Keratinocyte (primary cell): ENCODE measurements at regions not wholly inside any gene's neighbourhood (a gene's known extent, or its start where the extent isn't known, plus 50 kb on each side); places are given as distances from the start of the nearest gene placed in this dataset.

Experiments
- CTCF ChIP-seq, 3 experiments: IDR thresholded peaks in 1 of 3; conservative IDR thresholded peaks in 1 of 3; optimal IDR thresholded peaks in 1 of 3; 2 replicates in 2 of 3; 3 replicates in 1 of 3; pipeline versions ENCODE3 to v1.5.1; 2011; ENCODE audit warnings: low read length in 3 of 3, mild to moderate bottlenecking in 3 of 3, moderate library complexity in 2 of 3, control low read depth in 1 of 3, inconsistent platforms in 1 of 3; ENCODE audit not compliant: insufficient read depth in 2 of 3; ENCODE audit errors: extremely low read depth in 1 of 3
- EZH2 ChIP-seq: IDR thresholded peaks from one replicate; pipeline ENCODE4 v1.6.1; 2012; ENCODE audit warnings: inconsistent platforms, mild to moderate bottlenecking, low read length, moderate library complexity

DNA sequence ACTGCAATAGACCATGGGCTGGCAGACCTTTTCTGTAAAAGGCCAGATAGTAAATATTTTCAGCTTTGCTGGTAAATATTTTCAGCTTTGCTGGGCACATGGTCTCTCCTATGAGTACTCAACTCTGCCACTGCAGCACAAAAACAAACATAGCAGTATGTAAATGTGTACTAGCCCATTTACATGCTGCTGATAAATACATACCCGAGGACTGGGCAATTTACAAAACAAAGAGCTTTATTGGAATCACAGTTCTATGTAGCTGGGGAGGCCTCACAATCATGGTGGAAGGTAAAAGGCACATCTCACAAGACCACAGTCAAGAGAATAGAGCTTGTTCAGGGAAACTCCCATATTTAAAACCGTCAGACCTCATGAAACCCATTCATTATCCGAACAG is 793.0 kb downstream of the EDEM1 start:
- TF ChIP-seq CTCF (optimal IDR thresholded peaks at IDR 0.05 in 1 of 3, IDR thresholded peaks at IDR 0.05 in 1 of 3, conservative IDR thresholded peaks at IDR 0.05 in 1 of 3; ENCODE audit: extremely low read depth in 1 of 3, insufficient read depth in 2 of 3, low read length in 3 of 3) (no peak), EZH2 (no peak)
